ENCODE measurements at regions not wholly inside any gene's neighbourhood (a gene's known extent, or its start where the extent isn't known, plus 50 kb on each side); places are given as distances from the start of the nearest gene placed in this dataset.

DNA sequence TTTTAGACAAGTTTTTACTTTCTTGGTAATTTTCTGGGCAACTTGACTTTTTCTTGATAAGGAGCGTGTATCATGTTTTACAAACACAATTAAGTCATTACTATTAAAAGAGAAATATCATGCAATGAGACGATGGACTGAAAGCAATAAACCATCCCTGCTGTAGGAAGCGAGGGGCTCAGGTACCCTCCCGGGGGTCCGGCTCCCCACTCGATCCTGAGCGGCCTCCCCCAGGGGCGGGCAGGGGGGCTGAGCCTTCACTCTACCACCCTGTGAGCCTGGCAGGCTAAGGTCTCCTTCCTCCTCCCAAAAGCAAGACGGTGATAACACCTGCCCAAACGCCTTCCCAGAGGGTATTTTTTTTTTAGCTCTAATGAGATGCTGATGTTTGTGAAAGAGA lies 51.8 kb upstream of the ADGRA1 start:
- no peak for DNase-seq

- DNase-seq, result no peak
Observed at GRCh38 chr10:133034762-133035161, 53.0 kb upstream of the ADGRA1 start.

DNA sequence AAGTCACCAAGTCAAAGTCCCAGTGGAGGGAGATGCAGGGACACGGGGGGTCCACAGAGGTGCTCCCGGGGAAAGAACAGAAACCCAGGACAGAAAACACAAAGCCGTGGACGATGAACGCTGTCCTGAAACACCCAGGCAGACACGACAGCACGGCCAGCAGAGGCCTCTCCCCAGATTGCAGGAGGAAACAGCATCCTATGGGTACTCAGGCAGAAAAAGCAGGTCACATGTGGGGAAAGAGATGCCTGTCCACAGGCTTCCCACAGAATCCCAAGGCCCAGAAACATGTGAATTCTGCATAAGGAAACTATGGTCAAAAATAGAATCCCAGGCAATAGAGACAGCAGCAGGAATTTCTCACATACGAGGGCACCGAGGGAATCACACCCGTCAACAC lies 53.6 kb upstream of the ADGRA1 start:
- no peak for DNase-seq

GRCh38 chr10:133033742-133034048 lies 54.0 kb upstream of the ADGRA1 start:
- no peak for DNase-seq

DNA sequence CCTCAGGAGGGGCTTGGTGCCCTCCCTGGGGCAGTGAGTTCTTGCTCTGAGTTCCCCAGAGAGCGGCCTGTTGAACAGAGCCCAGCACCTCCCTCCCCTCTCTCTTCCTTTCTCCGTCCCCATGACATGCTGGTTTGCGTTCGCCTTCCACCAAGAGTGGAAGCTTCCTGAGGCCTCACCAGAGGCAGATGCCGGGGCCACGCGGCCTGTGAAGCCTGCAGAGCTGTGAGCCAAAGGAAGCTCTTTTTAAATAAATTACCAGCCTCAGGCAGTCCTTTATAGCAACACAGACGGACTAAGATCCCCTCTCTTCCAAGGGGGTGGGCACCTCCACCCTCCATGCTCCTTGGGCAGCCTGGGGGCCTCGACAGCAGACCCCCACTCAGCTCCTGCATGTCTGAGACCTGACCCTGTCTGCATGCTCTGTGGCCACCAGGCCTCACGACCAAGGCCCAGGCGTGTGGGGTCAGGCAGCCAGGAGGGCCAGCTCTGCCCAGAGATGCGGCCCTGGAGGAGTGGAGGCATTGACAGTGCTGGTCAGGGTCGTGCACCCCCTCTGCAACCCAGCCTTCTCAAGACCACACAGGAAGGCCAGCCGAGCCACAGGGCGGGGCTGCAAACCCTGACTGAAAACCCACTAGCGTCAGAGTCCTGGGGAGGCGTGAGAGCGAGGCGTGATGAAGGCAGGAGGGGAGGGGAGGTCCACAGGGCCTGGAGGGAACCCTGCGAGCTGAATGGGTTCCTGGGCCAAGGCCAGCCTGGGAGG lies 54.6 kb upstream of the ADGRA1 start:
- DNase-seq, result no peak

- DNase-seq, result no peak
Observed at GRCh38 chr10:133032231-133032630, 55.5 kb upstream of the ADGRA1 start.

- DNase-seq, result no peak
Observed at GRCh38 chr10:133031541-133032125, 56.1 kb upstream of the ADGRA1 start.

- no peak for DNase-seq
Observed at GRCh38 chr10:133030781-133031180, 56.9 kb upstream of the ADGRA1 start.

DNA sequence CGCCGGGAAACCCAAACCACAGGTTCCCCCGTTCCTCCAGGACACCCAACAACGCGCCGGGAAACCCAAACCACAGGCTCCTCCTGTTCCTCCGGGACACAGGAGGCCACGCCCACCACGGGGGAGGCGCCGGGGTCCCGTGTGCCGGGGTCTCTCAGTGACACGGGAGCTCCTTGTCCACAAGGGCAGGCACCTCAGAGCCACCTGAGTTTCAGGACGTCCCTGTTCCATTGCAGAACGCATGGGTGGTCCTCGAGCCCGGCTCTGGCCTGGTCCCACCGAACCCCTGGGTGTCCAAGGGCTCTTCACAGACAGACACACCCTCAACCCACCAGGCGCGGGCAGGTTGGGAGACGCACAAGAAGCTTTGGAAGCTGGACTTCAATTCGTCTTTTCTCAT lies 57.6 kb upstream of the ADGRA1 start:
- DNase-seq, result no peak

DNA sequence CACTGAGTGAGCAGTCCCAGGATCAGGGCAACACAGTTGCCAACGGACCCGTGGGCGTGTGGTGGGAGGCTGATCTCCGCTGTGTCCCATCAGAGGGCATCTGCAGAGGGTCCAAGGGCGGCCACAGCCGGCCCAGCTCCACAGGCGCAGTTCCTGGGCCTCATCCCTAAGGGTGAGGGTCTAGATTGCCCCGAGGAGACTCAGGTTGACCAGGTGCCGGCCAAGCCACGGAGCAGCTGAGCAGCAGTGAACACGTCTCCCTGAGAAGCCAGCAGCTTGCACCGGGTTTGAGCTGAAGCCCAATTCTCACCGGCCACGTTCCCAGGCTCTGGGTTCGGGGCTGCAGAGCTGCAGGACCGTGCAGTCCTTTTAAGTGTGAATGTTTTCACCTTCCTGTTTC lies 58.8 kb upstream of the ADGRA1 start:
- no peak for DNase-seq

- no peak for DNase-seq
Observed at GRCh38 chr10:133028158-133028557, 59.6 kb upstream of the ADGRA1 start.

GRCh38 chr10:133027482-133027881 lies 60.2 kb upstream of the ADGRA1 start:
- no peak for DNase-seq

GRCh38 chr10:133026726-133027395 lies 60.9 kb upstream of the ADGRA1 start:
- no peak for DNase-seq

DNA sequence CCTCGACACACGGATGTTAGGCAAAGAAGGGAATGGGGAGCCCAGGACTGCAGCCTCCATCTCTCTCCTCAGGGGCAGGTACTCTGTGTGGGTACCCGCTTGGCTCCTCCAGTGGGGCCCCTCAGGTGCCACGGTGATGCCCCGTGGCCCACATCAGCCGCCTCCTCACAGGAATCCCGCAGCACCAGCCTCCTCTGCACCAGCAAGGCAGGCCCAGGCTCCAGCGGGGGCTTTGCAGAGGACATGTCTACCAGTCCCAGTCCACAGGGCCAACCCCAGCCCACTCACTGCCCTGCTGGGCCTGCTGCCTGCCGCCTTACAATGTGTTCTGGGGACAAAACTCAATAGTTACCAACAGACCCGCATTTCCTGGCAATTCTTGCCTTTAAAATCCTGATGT lies 61.6 kb upstream of the ADGRA1 start:
- DNase-seq, result no peak

GRCh38 chr10:133025558-133026090 lies 62.1 kb upstream of the ADGRA1 start:
- DNase-seq, result no peak

DNA sequence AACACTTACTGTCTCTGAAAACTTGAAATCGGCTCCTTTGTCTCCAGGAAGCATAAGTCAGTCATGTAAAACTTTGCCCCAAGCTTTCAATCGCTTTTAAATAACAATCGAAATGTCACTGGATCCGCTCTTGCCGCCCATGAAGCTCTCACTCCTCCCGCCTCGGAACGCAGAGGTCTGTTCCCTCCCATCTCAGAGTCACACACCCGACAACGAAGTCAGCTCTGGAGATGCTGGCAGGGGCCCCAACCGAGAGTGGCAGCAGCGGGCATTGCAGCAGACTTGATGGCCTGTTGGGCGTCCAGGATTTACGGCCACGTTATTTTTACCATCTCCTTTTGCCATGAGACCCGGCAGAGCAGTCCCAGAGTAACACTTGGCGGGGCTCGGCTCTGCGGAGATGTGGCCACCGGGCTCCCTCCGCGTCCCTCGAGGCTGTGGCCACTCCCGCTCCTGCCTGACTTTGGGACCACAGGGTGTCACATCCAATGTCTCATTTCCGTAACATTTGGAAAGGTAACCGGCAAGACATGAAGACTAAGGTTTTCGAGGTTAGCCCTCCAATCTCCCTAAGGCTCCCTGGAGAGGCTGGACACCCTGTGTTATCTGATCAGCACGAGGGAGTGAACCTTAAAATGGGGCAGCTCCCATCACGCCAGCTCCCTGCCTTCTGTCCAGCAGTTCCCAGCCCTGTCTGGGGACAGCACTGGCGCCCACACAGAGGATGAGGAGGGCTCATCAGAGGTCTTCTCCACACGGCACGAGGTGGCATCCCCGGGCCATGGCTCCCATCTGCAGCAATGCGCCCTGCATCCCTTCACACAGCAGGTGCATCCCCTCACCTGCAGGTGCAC lies 62.8 kb upstream of the ADGRA1 start:
- no peak for DNase-seq

GRCh38 chr10:133023216-133023843 lies 64.4 kb upstream of the ADGRA1 start:
- DNase-seq, result no peak

DNA sequence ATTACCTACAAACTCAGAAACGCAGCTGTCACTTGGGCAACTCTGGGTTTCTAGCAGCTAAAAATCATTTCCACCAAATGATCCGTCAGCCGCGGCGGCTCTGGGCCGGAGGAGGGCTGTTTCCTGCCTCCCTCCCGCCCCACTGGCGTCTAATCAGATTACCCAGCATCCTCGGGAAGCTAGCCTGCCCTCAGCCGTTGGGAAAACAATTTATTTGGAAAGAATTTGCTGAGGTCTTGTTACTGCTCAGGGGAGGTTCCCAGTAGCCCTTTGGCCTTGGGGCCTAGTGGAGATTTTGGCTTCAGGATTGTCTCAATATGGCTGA lies 65.0 kb upstream of the ADGRA1 start:
- no peak for DNase-seq

GRCh38 chr10:133021963-133022775 lies 65.6 kb upstream of the ADGRA1 start:
- DNase-seq, result no peak

DNA sequence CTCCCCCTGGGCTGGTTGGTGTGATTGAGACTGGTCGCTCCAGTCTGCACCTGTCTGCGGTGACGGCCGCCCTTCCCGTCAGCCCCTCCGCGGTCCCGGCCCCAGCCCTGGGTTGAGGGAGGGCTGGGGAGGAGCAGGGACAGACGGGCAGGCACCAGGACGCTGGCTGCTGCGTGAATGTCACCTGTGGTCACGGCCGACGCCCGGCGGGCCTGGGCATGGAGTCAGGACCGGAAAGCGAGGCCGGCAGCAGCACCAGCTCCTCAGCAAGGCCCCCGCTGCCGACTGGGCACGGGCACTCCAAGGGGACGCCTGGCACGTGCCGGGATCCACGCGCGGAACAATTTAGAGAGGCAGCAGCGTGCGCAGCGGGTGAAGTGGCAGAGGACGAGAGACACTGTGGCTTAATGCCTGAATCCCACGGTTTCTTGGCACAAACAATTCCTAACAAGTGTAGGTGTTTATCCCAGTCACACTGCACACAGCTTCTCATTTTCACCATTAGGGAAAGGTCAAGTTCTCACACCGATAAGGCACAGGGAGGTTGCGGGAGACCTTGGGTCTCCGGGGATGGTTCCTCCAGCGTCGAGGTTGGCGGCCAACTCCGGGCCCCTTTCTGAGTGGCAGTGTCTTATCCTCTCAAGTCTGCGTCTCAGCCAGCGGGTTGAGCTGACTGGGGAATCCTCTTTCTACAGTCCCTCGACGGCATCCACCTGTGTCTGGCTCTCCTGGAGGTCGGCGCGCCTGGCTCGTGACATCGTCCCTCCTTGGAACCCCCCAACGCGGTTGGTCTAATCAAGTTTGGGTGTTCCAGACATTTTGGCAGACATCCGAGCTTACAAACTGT lies 66.4 kb upstream of the ADGRA1 start:
- no peak for DNase-seq
